Spleen (tissue), 7 donors: ENCODE measurements at regions not wholly inside any gene's neighbourhood (a gene's known extent, or its start where the extent isn't known, plus 50 kb on each side); places are given as distances from the start of the nearest gene placed in this dataset.

Experiments
- CTCF ChIP-seq, 11 experiments: fragments of 200-600 bp in 7 of 11; fragments of 450-650 bp in 4 of 11; sonication (generic) in 4 of 11; IDR thresholded peaks in 8 of 11; conservative IDR thresholded peaks in 3 of 11; 1 replicate in 7 of 11; 2 replicates in 4 of 11; pipeline versions ENCODE4 v1.4.0 to v1.8.0; 2016 to 2021; ENCODE audit warnings: antibody characterized with exemption in 11 of 11, inconsistent platforms in 4 of 11, mild to moderate bottlenecking in 1 of 11
- POLR2A ChIP-seq, 3 donors: fragments of 450-650 bp; IDR thresholded peaks; one replicate each; pipeline ENCODE4 v1.5.1; 2017; ENCODE audit warnings: antibody characterized with exemption in 3 of 3, mild to moderate bottlenecking in 1 of 3
- donor health status: DM: no; HTN: no; CAD: no; lungs with moderate emphysema.
- donor health status: DM: no; HTN: no; CAD: no.
- donor health status: DM: no; HTN: no; CAD: no.

- TF ChIP-seq CTCF (IDR thresholded peaks at IDR 0.05 in 8 of 11, conservative IDR thresholded peaks at IDR 0.05 in 3 of 11) (no peak), POLR2A (IDR thresholded peaks at IDR 0.05) (no peak)
Measured at GRCh38 chr12:40435951-40436350, 211.2 kb downstream of the LRRK2 start.
